Mesothelial cell of epicardium (in vitro differentiated cells): ENCODE measurements at regions not wholly inside any gene's neighbourhood (a gene's known extent, or its start where the extent isn't known, plus 50 kb on each side); places are given as distances from the start of the nearest gene placed in this dataset.

Experiments
- DNase-seq, 2 experiments: peaks; one replicate each; pipeline ENCODE4 v3.0.0; 2021; ENCODE audit warnings: low spot score in 2 of 2; ENCODE audit not compliant: unreplicated experiment in 2 of 2
- H3K27ac Mint-ChIP-seq: 2 replicates; pipeline ENCODE4 v1.8.0; 2021; ENCODE audit warnings: mixed read lengths
- H3K27me3 Mint-ChIP-seq: 2 replicates; pipeline ENCODE4 v1.8.0; 2021; ENCODE audit warnings: low read depth, mixed read lengths
- H3K36me3 Mint-ChIP-seq: 2 replicates; pipeline ENCODE4 v1.8.0; 2021; ENCODE audit warnings: mixed read lengths
- H3K4me1 Mint-ChIP-seq: 2 replicates; pipeline ENCODE4 v1.8.0; 2021; ENCODE audit warnings: mixed read lengths
- H3K4me3 Mint-ChIP-seq: 2 replicates; pipeline ENCODE4 v1.8.0; 2021; ENCODE audit warnings: mild to moderate bottlenecking, moderate library complexity, mixed read lengths
- H3K9me3 Mint-ChIP-seq: 2 replicates; pipeline ENCODE4 v1.8.0; 2021; ENCODE audit warnings: mixed read lengths
- CTCF ChIP-seq: fragments of 200-600 bp; sonication (generic); IDR thresholded peaks from one replicate; pipeline ENCODE4 v1.5.0; 2021; ENCODE audit warnings: antibody characterized with exemption; ENCODE audit not compliant: unreplicated experiment

DNA sequence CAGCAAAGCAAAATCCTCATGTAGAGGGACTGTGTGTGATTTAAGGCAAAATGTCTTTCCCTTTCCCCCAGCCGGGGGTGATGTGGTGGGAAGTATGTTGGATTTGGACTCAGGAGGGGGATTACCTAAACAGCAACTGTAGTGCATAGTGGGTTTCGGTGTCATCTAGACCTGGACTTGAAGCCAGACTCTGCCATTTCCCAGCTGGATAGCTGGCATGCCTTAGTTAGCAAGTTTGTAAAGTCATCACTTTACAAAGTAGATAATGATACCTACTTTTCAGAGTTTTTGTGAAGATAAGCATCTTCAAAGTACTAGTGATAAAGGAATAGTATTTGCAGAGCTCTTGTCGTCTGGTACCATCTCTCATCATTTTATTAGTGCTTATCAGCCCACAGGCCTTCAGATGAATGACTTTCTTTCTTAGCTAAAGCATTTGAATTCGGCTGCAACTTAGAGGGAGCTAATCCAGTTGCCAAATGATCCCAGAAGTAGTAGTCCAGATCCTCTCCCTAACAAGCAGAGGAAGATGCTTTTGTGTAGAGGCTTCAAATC is 56.2 kb upstream of the ROR1 start:
- peak overlapping the region; percentile 68 for H3K27ac Mint-ChIP-seq
- DNase-seq: no peak
- no peaks in the 10 kb centered on the region for H3K36me3 Mint-ChIP-seq
- H3K4me1 Mint-ChIP-seq: peaks cover 23% of the 10 kb centered on the region
- no peak for TF ChIP-seq CTCF
- no peak overlapping the region for H3K4me3 Mint-ChIP-seq
- H3K9me3 Mint-ChIP-seq: no peaks in the 10 kb centered on the region
- H3K27me3 Mint-ChIP-seq: no peaks in the 10 kb centered on the region

DNA sequence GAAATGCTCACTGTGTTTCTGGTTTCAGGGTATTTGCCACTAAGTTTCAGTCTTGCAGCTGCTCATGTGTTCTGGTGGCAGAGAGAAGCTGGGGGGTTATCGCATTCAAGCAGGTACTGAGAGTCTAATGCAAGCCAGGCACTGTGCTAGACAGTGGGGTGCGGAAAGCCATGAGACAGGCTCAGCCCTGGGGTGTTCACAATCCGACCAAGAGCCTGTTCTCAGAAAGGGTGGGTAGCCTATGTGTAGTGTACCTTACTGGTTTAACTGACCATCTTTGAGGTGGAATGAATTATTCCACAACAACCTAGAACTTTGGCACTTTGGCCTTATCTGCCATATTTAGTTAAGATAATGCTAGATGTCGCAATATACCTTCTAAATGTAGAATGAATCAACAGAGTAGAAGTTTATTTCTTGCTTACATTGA is 55.3 kb upstream of the ROR1 start:
- H3K4me1 Mint-ChIP-seq: peaks cover 23% of the 10 kb centered on the region
- H3K27me3 Mint-ChIP-seq: no peaks in the 10 kb centered on the region
- peak overlapping the region; percentile 74 for H3K27ac Mint-ChIP-seq

GRCh38 chr1:63721531-63722189 is 52.2 kb upstream of the ROR1 start:
- Mint-ChIP-seq H3K27ac (no peak overlapping the region), H3K36me3 (no peaks in the 10 kb centered on the region), H3K4me1 (peaks cover 19% of the 10 kb centered on the region), H3K4me3 (no peak overlapping the region), H3K27me3 (no peaks in the 10 kb centered on the region), H3K9me3 (no peaks in the 10 kb centered on the region)
- no peak for TF ChIP-seq CTCF
- DNase-seq: no peak

More for the DNA sequence above, 55.3 kb upstream of the ROR1 start:
- Mint-ChIP-seq H3K4me3 (no peak overlapping the region), H3K36me3 (no peaks in the 10 kb centered on the region), H3K9me3 (no peaks in the 10 kb centered on the region)
- no peak for DNase-seq
- TF ChIP-seq CTCF: no peak

- Mint-ChIP-seq H3K4me3 (no peak overlapping the region), H3K9me3 (peaks cover 4% of the 10 kb centered on the region), H3K4me1 (peaks cover 5% of the 10 kb centered on the region), H3K27ac (no peak overlapping the region), H3K36me3 (peaks cover 2% of the 10 kb centered on the region), H3K27me3 (no peaks in the 10 kb centered on the region)
- no peak for DNase-seq
- no peak for TF ChIP-seq CTCF
These were observed 50.2 kb upstream of the ROR1 start for GRCh38 chr1:63723602-63724001.
